Iris pigment epithelial cell (primary cell): ENCODE measurements at regions not wholly inside any gene's neighbourhood (a gene's known extent, or its start where the extent isn't known, plus 50 kb on each side); places are given as distances from the start of the nearest gene placed in this dataset.

Source experiments
- DNase-seq: peaks from one replicate; pipeline ENCODE4 v3.0.0-alpha.2; 2011; ENCODE audit warnings: low read depth

GRCh38 chr20:22370137-22370536 is 214.2 kb downstream of the FOXA2 start:
- no peak for DNase-seq

DNA sequence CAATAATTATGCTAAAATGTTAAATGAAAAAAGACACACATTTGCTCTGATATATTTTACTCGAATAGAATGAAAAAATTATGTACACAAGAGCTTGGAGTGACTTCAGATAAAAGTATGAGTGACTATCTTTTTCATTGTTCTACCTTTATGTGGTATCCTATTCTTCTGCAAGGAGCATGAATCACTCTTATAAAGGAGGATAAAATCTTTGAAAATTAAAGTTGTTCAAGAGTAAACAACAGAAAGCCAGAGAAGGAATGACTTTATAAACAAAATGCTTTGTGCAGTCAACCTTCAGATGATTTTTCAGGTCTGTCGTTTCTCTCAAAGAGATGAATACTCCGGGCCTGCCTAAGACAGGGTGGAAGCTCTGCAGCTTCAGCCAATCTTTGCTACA is 215.3 kb downstream of the FOXA2 start:
- no peak for DNase-seq

DNA sequence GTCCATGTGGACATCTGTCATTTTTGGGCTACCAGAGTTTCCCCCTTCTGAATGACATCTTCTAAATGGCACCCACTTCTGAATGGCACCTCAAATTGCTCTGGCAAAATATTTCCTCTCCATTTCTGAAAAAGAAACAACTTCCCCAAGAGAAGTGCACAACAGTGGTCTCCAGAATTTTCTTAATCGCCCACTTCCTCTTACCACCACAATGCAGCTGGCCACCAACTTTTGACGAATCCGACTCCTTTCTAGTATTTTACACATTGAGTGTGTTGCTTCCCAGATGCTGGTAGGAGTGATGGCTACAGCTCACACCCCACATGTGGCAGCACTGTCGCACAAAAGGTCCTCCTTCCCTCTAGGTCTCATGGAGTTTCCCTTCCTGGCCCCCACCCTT is 216.1 kb downstream of the FOXA2 start:
- DNase-seq, result no peak

- no peak for DNase-seq
Measured at GRCh38 chr20:22366631-22367030, 217.7 kb downstream of the FOXA2 start.

- no peak for DNase-seq
Measured at GRCh38 chr20:22354647-22355046, 229.7 kb downstream of the FOXA2 start.

- DNase-seq, result no peak
Measured at GRCh38 chr20:22353586-22353985, 230.8 kb downstream of the FOXA2 start.

GRCh38 chr20:22352019-22352418 is 232.4 kb downstream of the FOXA2 start:
- DNase-seq, result no peak

DNA sequence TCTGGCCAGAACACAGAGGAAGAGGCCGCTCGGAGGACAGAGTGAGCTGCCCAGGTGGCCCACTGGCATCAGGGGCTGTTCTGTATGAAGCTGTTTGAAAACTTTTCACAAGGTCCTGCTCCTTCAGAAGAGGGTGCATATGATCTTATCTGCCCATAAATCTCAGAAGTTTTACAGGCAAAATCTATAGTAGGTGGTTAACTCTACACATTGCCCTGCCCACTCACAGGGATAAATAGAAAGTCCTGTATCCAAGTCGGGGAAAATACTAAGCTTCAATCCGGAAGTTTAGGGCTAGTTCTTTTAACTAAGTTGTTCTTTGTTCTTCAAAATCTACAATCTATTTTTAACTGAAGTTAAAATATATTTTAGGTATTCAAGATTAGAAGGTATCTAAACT is 233.7 kb downstream of the FOXA2 start:
- DNase-seq, result no peak

DNA sequence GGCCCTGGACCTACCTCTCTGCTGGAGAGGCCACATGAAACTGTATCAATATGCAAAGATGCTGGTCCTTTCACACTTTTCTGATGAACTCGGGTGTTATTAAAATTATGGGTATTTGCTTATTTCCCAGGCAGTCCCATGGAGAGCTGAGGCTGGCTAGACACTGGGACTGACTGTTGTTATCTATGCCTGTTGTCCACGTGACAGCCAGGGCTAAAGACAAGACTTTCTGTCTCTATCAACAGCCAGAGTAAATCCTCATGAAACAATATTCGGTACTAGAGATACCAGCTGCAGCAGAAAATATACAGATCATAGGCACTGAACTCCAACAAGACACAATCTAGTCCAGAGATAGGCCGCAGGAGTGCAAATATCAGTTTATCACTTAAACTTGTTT is 236.4 kb downstream of the FOXA2 start:
- DNase-seq, result no peak

DNA sequence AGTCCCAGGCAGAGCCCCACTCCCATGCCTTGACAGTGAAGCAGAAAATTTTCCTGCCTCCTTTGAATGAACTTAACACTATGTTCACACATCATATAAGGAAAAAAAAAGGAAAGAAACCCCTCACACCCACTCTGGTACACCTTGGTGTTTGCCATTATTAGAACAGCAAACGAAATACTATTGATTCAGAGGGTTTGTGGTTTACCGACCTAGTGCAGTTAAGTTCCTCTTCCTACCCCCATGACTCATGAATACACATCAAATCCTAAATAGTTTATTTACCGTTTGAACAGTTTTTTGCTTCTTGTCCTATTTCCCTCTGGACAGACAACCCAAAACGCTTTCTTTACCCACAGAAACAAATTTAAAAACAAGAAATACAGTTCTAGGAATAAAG is 237.7 kb downstream of the FOXA2 start:
- no peak for DNase-seq

GRCh38 chr20:22343612-22344011 is 240.8 kb downstream of the FOXA2 start:
- DNase-seq, result no peak

GRCh38 chr20:22342410-22342809 is 242.0 kb downstream of the FOXA2 start:
- DNase-seq, result no peak

DNA sequence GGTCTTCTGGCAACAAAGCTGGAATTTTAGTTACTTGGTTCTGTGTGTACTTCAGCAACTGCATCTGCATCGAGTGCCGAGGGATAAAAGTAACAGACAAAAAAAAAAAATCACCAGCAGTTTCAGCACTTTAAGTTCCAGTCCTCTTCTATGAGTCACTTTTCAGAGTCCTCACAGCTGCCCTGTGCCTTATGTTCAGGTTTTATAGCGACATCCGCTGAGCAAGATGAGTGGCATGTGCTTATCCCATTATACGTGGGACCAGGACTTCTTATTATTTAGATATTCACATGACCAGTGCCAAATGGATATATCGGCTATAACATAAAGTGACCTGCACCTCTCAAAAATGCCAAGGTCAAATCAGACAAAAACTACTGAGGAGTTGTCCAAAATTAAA is 242.9 kb downstream of the FOXA2 start:
- peak; percentile 2 for DNase-seq

GRCh38 chr20:22339946-22340345 is 244.4 kb downstream of the FOXA2 start:
- DNase-seq, result no peak

DNA sequence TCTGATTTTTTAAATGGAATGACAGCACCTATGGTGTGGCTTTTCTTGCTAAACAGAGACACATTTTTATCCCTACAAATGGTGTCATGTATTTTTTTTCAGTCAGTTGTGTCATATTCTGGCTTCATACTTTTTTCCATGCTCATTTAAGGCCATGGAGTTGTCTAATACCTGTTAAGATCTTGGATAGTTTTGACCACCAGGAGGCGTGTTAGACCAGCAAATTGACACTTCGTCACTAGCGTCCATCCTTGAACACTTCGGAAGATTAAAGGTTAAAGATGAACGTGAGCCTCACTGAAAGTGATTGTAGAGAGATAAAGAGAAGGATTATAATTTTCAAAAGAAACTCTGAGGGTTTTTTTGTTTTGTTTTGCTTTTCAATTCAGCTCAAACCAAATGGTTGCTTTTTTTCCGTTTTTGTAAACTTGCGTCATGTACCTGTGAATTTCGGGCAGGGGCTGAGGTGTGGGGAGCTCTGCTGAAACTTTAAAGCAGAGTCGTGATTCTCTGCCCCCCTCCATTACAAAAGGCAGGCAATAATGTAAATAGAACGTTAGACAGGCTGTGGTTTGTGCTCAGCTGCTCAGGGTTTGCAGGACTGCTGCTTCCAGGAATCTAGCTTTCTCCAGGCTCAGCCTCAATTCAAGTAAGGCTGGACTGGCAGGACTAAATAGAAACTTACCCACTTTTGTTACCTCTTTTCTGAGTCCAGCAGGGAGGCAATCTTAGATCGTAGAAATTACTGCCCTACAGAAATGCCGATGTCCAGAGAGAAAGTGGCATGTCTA is 245.1 kb downstream of the FOXA2 start:
- peak; percentile 69 for DNase-seq

GRCh38 chr20:22338140-22338708 is 246.1 kb downstream of the FOXA2 start:
- no peak for DNase-seq

- DNase-seq, result no peak
Measured at GRCh38 chr20:22335210-22335609, 249.2 kb downstream of the FOXA2 start.

GRCh38 chr20:22333885-22334545 is 250.4 kb downstream of the FOXA2 start:
- peak; percentile 58 for DNase-seq

DNA sequence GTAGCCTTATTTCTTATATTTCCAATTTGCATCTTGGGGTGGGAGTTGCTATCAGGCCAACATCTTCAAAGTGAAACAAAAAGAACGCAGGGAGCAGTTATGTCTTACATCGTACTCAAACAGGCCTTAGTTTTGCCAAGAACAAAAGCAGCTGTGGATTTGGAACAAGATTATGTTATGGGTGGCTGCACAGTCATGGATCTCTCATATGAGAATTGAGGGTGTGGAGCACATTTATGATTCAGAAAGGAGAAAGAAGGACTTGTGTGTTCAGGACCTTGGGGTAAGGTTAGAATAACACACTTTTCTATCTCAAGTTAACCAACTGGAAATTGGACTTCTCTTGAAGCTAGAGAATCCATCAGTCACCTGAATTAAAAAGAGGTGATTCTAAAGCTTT is 259.9 kb downstream of the FOXA2 start:
- DNase-seq, result no peak

DNA sequence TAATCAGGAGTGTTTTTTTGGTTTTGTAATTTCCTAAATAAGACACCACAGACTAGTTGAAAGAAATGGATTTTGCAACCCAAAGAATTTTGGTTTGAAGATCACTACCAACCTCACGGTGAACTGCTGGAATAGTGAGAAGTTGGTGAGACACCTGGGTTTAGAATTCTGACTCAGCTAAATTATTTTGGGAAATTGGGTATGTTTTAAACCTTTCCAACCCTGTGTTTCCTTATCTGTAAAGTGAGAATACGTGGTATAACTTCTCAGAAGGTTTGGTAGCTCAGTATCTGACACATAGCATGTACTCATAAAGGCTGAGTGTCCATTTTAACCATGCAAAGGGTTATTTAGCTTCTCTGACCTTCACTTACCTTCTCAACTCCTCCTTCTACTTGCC is 261.9 kb downstream of the FOXA2 start:
- DNase-seq, result no peak

DNA sequence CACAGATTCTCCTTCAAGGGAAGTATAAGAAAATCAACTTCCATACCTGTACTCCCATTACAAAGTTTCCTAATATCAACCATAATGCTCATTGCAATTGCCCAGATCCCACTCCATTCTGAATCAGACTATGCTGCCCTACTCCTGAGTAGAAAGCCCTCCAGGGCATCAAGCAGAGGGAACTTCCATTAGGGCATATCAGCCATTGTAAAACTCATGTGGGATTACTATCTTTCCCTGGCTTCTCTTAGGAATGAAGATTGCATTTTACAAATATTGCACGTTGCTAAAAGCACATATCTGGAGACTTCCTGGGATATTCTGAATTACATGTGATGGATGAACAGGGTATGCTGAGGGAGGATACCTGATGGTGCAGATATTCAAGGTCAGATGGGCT is 263.2 kb downstream of the FOXA2 start:
- DNase-seq, result no peak

DNA sequence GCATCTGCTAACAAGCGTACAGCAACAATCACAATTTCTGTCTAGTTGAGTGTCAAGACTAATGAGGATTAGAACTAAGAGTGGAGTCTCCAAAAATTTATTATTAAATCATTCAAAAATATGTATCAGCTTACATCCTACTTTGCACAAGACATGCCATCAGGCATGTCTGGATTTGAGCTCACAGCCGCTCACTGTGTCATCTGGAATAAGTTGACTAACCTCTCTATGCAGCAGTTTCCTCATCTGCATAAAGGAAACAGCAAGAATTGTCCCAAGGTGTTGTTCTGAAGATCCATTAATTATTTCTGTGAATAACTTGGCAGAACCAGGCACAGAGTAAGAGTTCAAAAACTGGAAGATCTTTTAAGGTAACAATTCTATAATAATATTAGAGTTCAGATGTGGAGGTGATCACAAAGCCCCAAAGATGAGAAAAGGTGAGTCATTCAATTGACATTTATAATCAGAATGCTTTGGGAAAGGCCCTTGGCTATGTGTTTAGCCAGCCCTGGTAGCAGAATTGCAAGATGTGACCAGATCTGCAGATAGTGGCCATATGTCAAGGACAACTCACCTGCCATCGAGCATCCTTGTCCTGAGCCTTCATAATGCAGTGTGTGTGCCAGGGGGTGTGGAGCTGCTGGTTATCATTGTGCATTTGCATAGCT is 264.0 kb downstream of the FOXA2 start:
- no peak for DNase-seq

GRCh38 chr20:22315771-22316170 is 268.6 kb downstream of the FOXA2 start:
- DNase-seq, result no peak
